Colonic mucosa (tissue), 4 donors: ENCODE measurements at regions not wholly inside any gene's neighbourhood (a gene's known extent, or its start where the extent isn't known, plus 50 kb on each side); places are given as distances from the start of the nearest gene placed in this dataset.

Experiments used
- DNase-seq: peaks from one replicate; pipeline ENCODE4 v3.0.0-alpha.2; 2020
- H3K27ac ChIP-seq: fragments of 200-600 bp; one replicate; pipeline ENCODE4 v1.8.0; 2021
- H3K27me3 ChIP-seq: fragments of 200-600 bp; one replicate; pipeline ENCODE4 v1.8.0; 2021
- H3K36me3 ChIP-seq: fragments of 200-600 bp; one replicate; pipeline ENCODE4 v1.8.0; 2021
- H3K4me1 ChIP-seq: fragments of 200-600 bp; one replicate; pipeline ENCODE4 v1.8.0; 2021; ENCODE audit warnings: mild to moderate bottlenecking
- H3K4me3 ChIP-seq: fragments of 200-600 bp; one replicate; pipeline ENCODE4 v1.8.0; 2021
- H3K9ac ChIP-seq, 2 donors: one replicate each; pipeline ENCODE4 v1.7.0; 2013; ENCODE audit warnings: control low read depth in 2 of 2, low read depth in 2 of 2, low read length in 2 of 2
- H3K9me3 ChIP-seq: fragments of 200-600 bp; one replicate; pipeline ENCODE4 v1.8.0; 2021
- CTCF ChIP-seq: fragments of 200-600 bp; IDR thresholded peaks from one replicate; pipeline ENCODE4 v1.8.0; 2022; ENCODE audit warnings: antibody characterized with exemption, mild to moderate bottlenecking
- intact Hi-C: fragments of 100-400 bp; cut with DNase I; formaldehyde crosslinking; loops from one replicate; pipeline ENCODE4 v1.14.1; 2022
- donor health status: healthy.
- donor health status: DM: no; HTN: no; CAD: no.
- donor health status: DM: no; HTN: no; CAD: no.

GRCh38 chr7:109091042-109091441, 521.4 kb downstream of the DNAJB9 start:
- H3K27ac ChIP-seq, result no peak overlapping the region
- DNase-seq, result no peak
- no peaks in the 10 kb centered on the region for H3K36me3 ChIP-seq
- TF ChIP-seq CTCF, result no peak
- H3K27me3 ChIP-seq, result no peaks in the 10 kb centered on the region
- no peaks in the 10 kb centered on the region for H3K4me1 ChIP-seq
- intact Hi-C loops, result no loop called here
- no peak overlapping the region for H3K4me3 ChIP-seq
- no peak overlapping the region for H3K9ac ChIP-seq
- no peaks in the 10 kb centered on the region for H3K9me3 ChIP-seq

GRCh38 chr7:109092268-109092667, 522.6 kb downstream of the DNAJB9 start:
- no peak for DNase-seq
- Histone ChIP-seq H3K9me3 (no peaks in the 10 kb centered on the region), H3K27me3 (no peaks in the 10 kb centered on the region), H3K36me3 (no peaks in the 10 kb centered on the region), H3K4me1 (no peaks in the 10 kb centered on the region), H3K4me3 (no peak overlapping the region), H3K9ac (no peak overlapping the region), H3K27ac (no peak overlapping the region)
- intact Hi-C loops, result no loop called here
- no peak for TF ChIP-seq CTCF

- Histone ChIP-seq H3K27me3 (no peaks in the 10 kb centered on the region), H3K9me3 (no peaks in the 10 kb centered on the region), H3K27ac (no peak overlapping the region), H3K4me1 (no peaks in the 10 kb centered on the region), H3K36me3 (no peaks in the 10 kb centered on the region), H3K4me3 (no peak overlapping the region), H3K9ac (no peak overlapping the region)
- no peak for DNase-seq
- intact Hi-C loops, result no loop called here
- no peak for TF ChIP-seq CTCF
These were observed 531.7 kb downstream of the DNAJB9 start for GRCh38 chr7:109101332-109101731.

GRCh38 chr7:109109558-109109957, 539.9 kb downstream of the DNAJB9 start:
- H3K36me3 ChIP-seq, result no peaks in the 10 kb centered on the region
- intact Hi-C loops, result no loop called here
- H3K9me3 ChIP-seq, result no peaks in the 10 kb centered on the region
- H3K4me1 ChIP-seq, result no peaks in the 10 kb centered on the region
- no peaks in the 10 kb centered on the region for H3K27me3 ChIP-seq
- no peak overlapping the region for H3K27ac ChIP-seq
- no peak for DNase-seq
- H3K9ac ChIP-seq, result no peak overlapping the region
- no peak overlapping the region for H3K4me3 ChIP-seq
- no peak for TF ChIP-seq CTCF

GRCh38 chr7:109111086-109111485, 541.4 kb downstream of the DNAJB9 start:
- H3K27ac ChIP-seq, result no peak overlapping the region
- no peak overlapping the region for H3K4me3 ChIP-seq
- no peak for DNase-seq
- no peaks in the 10 kb centered on the region for H3K36me3 ChIP-seq
- intact Hi-C loops, result no loop called here
- no peak overlapping the region for H3K9ac ChIP-seq
- H3K4me1 ChIP-seq, result no peaks in the 10 kb centered on the region
- no peak for TF ChIP-seq CTCF
- no peaks in the 10 kb centered on the region for H3K9me3 ChIP-seq
- H3K27me3 ChIP-seq, result no peaks in the 10 kb centered on the region
